ENCODE measurements at regions not wholly inside any gene's neighbourhood (a gene's known extent, or its start where the extent isn't known, plus 50 kb on each side); places are given as distances from the start of the nearest gene placed in this dataset.

GRCh38 chr1:234870020-234870981 is 258.3 kb downstream of the TOMM20 start:
- no peak for TF ChIP-seq POLR2A (IDR thresholded peaks at IDR 0.05; ENCODE audit: low read length)
- no peak for TF ChIP-seq GATA1 (IDR thresholded peaks at IDR 0.05; ENCODE audit: low read depth, low read length)
